ENCODE measurements at regions not wholly inside any gene's neighbourhood (a gene's known extent, or its start where the extent isn't known, plus 50 kb on each side); places are given as distances from the start of the nearest gene placed in this dataset.

DNA sequence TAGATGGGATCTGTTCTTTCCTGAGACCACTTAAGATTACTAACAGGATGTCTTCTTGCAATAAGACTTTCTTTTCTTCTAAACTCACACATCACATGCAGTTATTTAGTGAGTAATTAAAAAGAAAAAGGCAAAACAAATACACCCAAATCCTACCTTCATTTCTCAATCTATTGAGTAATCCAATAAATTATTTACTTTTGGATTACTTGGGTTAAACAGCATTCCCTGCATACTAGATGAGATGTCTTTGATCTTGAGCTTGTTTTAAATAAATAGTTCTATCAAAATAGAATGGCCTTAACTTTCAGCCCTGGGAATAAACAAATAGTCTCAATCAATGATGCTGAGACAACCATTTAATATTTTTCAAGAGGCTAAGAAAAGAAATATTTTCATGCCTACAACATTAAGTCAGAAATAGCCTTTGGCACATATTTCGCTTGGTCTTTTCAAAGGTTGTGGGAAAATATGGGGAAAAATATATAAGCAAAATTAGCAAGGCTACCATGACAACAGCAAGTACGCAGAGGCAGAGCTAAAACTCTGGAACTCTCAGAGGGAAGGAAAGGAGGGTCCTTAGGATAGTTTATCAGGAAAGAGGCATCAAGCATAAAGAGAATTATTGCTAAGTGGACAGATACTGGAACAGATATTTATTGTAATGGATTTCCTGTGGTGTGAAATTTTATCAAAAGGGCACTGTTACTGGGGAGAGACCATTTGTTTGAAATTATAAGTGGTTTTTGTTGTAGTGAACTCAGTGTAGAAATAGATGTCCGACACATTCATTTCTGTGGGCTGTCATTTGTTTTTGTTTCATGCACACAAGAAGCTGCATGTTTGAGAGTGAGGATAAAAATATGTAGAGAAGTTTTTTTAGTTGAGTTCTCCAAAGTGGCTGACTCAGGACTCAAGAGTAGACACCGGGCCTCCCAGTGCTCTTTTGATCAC is 70.2 kb upstream of the CDH6 start:
- TF ChIP-seq, protein P1, sequence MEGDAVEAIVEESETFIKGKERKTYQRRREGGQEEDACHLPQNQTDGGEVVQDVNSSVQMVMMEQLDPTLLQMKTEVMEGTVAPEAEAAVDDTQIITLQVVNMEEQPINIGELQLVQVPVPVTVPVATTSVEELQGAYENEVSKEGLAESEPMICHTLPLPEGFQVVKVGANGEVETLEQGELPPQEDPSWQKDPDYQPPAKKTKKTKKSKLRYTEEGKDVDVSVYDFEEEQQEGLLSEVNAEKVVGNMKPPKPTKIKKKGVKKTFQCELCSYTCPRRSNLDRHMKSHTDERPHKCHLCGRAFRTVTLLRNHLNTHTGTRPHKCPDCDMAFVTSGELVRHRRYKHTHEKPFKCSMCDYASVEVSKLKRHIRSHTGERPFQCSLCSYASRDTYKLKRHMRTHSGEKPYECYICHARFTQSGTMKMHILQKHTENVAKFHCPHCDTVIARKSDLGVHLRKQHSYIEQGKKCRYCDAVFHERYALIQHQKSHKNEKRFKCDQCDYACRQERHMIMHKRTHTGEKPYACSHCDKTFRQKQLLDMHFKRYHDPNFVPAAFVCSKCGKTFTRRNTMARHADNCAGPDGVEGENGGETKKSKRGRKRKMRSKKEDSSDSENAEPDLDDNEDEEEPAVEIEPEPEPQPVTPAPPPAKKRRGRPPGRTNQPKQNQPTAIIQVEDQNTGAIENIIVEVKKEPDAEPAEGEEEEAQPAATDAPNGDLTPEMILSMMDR (IDR thresholded peaks at IDR 0.05) = no peak

DNA sequence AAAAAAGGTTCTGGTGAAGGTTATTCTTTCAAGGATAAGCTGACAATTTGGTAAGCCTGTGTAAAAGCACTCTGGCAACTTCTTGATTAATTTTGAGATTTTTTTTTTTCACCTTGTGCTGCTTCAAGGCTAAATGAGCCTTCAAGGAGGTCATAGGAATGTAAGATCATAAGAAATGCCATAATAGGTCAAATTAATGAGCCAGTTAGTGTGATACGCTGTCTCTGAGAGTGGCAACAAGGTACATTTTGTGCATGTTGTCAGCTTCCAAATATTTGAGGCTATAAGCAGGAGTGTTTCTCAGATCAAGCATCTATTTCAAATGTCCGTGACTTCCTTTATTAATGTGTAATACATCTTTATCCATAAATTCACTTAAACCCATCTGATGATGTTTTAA is 72.3 kb upstream of the CDH6 start:
- TF ChIP-seq, protein P1 (IDR thresholded peaks at IDR 0.05) = no peak

DNA sequence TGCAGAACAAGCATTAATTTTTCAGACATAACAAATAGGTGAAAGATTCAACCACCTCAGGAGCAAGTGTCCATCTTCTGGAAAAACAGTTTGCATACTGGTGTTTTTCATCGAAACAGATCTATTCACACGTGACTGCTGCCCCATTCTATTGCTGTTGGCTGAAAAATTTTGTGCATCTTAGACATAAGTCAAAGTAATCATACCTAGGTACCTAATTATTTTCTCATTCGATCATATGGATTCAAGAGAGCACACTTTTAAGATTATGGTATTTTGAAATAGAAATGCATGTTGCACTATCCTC is 72.9 kb upstream of the CDH6 start:
- TF ChIP-seq, protein P1 (IDR thresholded peaks at IDR 0.05) = no peak

DNA sequence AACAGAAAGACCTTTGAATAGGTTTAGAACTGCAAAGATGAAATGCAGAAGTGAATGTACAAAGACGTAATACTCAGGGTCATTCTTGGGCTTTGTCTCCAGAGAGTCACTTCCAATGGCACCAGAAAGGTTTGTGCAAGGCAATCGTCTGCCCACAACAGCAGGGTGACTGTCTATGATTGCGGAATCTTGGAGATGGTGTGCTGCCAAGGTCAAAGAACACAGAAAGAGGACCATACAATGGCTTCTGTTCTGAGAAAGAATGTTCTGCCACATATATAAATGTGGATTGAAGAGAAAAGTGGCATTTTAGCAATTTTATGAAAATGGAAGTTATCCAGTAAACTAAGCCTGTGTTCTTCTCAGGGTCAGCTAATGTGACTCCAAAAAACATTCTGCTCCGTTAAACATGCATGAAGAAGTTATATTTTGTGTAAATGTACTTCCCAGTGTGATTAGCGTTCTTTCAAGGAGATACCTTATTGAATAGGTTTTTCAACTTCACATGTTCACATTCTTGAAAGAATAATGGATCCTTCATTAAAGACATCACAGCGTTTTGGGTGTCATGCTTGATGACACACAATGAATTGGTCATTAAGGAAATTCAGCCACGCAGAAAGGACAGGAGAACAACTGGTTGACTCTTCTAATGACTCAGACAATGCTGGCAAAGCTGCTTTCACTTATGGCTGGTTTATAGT is 73.4 kb upstream of the CDH6 start:
- TF ChIP-seq, protein P1 (IDR thresholded peaks at IDR 0.05) = no peak

DNA sequence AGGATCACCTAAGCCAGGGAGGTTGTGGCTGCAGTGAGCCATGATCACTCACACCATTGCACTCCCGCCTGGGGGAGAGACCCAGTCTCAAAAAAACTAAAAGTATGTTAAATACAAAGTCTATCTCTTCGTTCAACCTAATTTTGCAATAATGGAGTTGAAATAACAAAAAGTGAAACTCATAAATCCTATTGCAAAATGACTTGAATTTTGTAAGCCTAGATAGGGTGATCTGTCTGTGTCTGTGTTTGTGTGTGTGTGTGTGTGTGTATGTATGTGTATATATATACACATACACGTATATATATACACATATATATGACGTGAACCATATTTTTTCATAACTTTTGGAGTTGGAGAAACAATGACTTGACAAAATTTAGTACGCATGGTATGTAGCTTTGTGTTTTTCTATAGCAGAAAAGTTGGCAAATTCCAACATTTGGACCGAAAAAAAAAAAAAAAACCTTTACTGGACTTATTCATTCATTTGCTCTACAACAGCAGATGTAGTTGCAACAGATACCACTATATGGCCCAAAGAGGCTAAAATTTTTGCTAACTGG is 76.9 kb upstream of the CDH6 start:
- TF ChIP-seq, protein P1 (IDR thresholded peaks at IDR 0.05) = no peak

DNA sequence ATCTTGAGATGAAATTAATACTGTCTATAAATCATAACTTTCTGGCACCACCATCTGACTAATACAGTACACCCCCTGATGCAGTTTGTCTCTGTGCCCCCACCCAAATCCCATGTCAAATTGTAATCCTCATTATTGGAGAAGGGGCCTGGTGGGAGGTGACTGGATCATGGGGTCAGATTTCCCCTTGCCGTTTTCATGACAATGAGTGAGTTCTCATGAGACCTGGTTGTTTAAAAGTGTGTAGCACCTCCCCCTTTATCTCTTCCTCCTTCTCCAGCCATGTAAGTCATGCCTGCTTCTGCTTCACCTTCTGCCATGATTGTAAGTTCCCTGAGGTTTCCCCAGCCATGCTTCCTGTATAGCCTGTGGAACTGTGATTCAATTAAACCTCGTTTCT is 78.7 kb upstream of the CDH6 start:
- TF ChIP-seq, protein P1 (IDR thresholded peaks at IDR 0.05) = no peak

DNA sequence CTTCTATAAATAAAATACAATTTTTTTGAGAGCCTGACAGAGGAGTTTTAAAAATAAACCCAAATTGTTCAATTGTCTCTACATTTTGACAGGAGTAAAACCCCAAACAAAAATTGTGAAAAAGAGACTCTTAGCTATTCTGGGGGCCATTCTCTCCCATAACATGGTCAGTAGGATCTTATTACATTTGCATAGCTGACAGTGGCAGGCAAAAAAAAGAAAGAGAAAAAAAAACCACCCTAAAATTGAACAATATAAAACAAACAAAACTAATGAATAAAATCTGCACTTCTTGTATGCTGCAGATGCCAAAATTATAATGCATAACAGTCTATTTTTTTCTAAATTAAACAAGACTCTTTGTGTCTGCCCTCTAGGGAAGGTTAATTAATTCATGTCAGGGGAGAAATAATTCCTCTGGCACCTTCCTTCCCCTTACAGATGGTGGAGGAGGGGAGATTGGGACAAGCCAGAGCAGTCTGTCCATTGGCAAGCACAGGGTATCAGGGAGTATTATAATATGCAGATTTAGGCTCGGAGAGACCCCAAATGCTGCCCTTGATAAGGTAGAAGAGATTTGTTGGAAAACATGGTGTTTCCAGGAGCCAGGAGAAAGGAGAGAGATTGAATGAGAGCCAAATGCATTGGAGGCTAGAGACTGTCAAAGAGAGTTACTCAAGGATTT is 79.7 kb upstream of the CDH6 start:
- TF ChIP-seq, protein P1 (IDR thresholded peaks at IDR 0.05) = no peak
